VCaP (cell line): ENCODE measurements at regions not wholly inside any gene's neighbourhood (a gene's known extent, or its start where the extent isn't known, plus 50 kb on each side); places are given as distances from the start of the nearest gene placed in this dataset.

Experiments
- H3K27ac ChIP-seq: fragments of 450-650 bp; 2 replicates; pipeline ENCODE4 v1.5.1; 2017
- TF ChIP-seq, protein P1 (sequence below): fragments of 450-650 bp; conservative IDR thresholded peaks from 2 replicates; pipeline ENCODE4 v1.5.1; 2017; ENCODE audit warnings: mild to moderate bottlenecking, moderate library complexity

DNA sequence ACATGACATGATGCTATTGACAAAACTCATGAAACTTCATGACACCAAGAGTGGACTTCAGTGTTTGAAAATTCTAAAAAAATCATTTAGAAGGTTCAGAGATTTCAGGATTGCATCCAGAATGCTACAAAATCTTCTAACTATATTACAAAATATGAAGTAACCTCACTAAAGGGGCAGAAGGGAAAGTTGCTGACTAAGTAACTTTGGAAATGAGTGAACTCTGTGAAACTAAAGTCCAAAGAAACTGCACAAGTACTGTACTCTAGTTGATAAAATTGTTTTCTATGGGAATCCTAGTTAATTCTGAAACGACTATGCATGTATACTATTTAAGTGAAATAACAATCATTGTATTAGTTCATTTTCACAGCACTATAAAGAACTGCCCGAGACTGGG, 184.4 kb downstream of the LYPLAL1 start:
- TF ChIP-seq, protein P1, sequence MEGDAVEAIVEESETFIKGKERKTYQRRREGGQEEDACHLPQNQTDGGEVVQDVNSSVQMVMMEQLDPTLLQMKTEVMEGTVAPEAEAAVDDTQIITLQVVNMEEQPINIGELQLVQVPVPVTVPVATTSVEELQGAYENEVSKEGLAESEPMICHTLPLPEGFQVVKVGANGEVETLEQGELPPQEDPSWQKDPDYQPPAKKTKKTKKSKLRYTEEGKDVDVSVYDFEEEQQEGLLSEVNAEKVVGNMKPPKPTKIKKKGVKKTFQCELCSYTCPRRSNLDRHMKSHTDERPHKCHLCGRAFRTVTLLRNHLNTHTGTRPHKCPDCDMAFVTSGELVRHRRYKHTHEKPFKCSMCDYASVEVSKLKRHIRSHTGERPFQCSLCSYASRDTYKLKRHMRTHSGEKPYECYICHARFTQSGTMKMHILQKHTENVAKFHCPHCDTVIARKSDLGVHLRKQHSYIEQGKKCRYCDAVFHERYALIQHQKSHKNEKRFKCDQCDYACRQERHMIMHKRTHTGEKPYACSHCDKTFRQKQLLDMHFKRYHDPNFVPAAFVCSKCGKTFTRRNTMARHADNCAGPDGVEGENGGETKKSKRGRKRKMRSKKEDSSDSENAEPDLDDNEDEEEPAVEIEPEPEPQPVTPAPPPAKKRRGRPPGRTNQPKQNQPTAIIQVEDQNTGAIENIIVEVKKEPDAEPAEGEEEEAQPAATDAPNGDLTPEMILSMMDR = no peak
- H3K27ac ChIP-seq = no peak overlapping the region

GRCh38 chr1:219354962-219355361, 181.3 kb downstream of the LYPLAL1 start:
- TF ChIP-seq, protein P1 = no peak

GRCh38 chr1:219352961-219353651, 179.4 kb downstream of the LYPLAL1 start:
- TF ChIP-seq, protein P1 = no peak
- H3K27ac ChIP-seq = no peak overlapping the region

More at GRCh38 chr1:219354962-219355361, 181.3 kb downstream of the LYPLAL1 start:
- H3K27ac ChIP-seq = no peak overlapping the region

GRCh38 chr1:219350172-219350931, 176.7 kb downstream of the LYPLAL1 start:
- H3K27ac ChIP-seq = no peak overlapping the region
- TF ChIP-seq, protein P1 = no peak

- TF ChIP-seq, protein P1 = no peak
- no peak overlapping the region for H3K27ac ChIP-seq
These were observed 174.3 kb downstream of the LYPLAL1 start for GRCh38 chr1:219347921-219348391.

- TF ChIP-seq, protein P1 = no peak
- no peak overlapping the region for H3K27ac ChIP-seq
These were observed 173.7 kb downstream of the LYPLAL1 start for GRCh38 chr1:219347376-219347775.

DNA sequence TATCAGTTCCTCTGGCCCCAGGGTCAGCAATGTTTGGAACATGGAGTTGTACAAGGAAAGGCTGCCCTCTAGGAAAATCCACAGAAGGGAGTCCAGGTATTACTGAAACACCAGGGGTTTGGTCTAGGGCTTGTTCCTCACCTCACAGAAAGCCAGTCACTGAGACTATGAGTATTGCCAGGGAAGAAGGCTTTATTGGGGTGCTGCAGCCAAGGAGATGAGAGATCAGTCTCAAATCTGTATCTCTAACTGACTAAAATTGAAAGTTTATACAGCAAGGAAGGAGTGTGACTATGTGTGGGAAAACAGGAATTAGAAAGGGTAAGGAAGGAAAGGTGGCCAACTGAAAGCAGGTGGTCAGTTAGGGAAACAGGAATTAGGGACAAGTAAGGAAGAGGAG, 172.3 kb downstream of the LYPLAL1 start:
- no peak overlapping the region for H3K27ac ChIP-seq
- TF ChIP-seq, protein P1 = no peak
